WTC11 (cell line): ENCODE measurements at regions not wholly inside any gene's neighbourhood (a gene's known extent, or its start where the extent isn't known, plus 50 kb on each side); places are given as distances from the start of the nearest gene placed in this dataset.
A peak's percentile ranks its signal among the peaks of the same experiment; 100 is the strongest.

Source experiments
- ATAC-seq: fragments of 200-7000 bp; cut with Tn5 transposase; 2 replicates; pipeline ENCODE4 v1.10.0; 2021; ENCODE audit warnings: mild to moderate bottlenecking, moderate library complexity
- CTCF ChIA-PET: fragments of 300-600 bp; sonication (Branson Sonifier 250); formaldehyde crosslinking; loops from one replicate; lab custom pipeline; 2021; ENCODE audit warnings: antibody characterized with exemption; lab: Charles Lee
- POLR2A ChIA-PET: fragments of 350-600 bp; sonication (Branson Sonifier 250); formaldehyde crosslinking; loops from one replicate; lab custom pipeline; 2021; ENCODE audit warnings: antibody characterized with exemption; lab: Charles Lee
- DNase-seq: peaks from one replicate; pipeline ENCODE4 v3.0.0; 2021; ENCODE audit warnings: low spot score
- H3K27ac Mint-ChIP-seq: 2 replicates; pipeline ENCODE4 v1.8.0; 2021; ENCODE audit warnings: mixed read lengths
- H3K27me3 Mint-ChIP-seq: 2 replicates; pipeline ENCODE4 v1.8.0; 2021; ENCODE audit warnings: low read depth, mild to moderate bottlenecking, moderate library complexity, mixed read lengths
- H3K36me3 Mint-ChIP-seq: 2 replicates; pipeline ENCODE4 v1.8.0; 2021; ENCODE audit warnings: mixed read lengths
- H3K4me1 Mint-ChIP-seq: 2 replicates; pipeline ENCODE4 v1.8.0; 2022; ENCODE audit warnings: mixed read lengths
- H3K4me3 Mint-ChIP-seq: 2 replicates; pipeline ENCODE4 v1.8.0; 2021; ENCODE audit warnings: mild to moderate bottlenecking, moderate library complexity, mixed read lengths
- H3K9me3 Mint-ChIP-seq: 2 replicates; pipeline ENCODE4 v1.8.0; 2021; ENCODE audit warnings: mixed read lengths
- AR ChIP-seq: fragments of 250-450 bp; sonication (Bioruptor Pico); IDR thresholded peaks from 2 replicates; pipeline ENCODE4 v1.9.0; 2021; ENCODE audit warnings: mild to moderate bottlenecking
- CBFB ChIP-seq: sonication (generic); formaldehyde crosslinking; IDR thresholded peaks from 2 replicates; pipeline ENCODE4 v1.8.1; 2022; ENCODE audit warnings: mild to moderate bottlenecking, low read depth, missing genetic modification reagents
- ELF4 ChIP-seq: sonication (generic); formaldehyde crosslinking; IDR thresholded peaks from 2 replicates; pipeline ENCODE4 v1.8.1; 2022; ENCODE audit warnings: low read depth, mild to moderate bottlenecking, moderate library complexity, missing genetic modification reagents
- EMX1 ChIP-seq: fragments of 250-450 bp; sonication (Bioruptor Pico); IDR thresholded peaks from 2 replicates; pipeline ENCODE4 v1.8.0; 2021; ENCODE audit warnings: mild to moderate bottlenecking
- GTF2I ChIP-seq: fragments of 250-450 bp; sonication (Bioruptor Pico); conservative IDR thresholded peaks from 2 replicates; pipeline ENCODE4 v1.4.0; 2021; ENCODE audit warnings: mild to moderate bottlenecking
- JUN ChIP-seq: sonication (generic); formaldehyde crosslinking; IDR thresholded peaks from 2 replicates; pipeline ENCODE4 v1.8.0; 2023; ENCODE audit warnings: mild to moderate bottlenecking, missing genetic modification reagents
- PRRX2 ChIP-seq: fragments of 250-450 bp; sonication (Bioruptor Pico); IDR thresholded peaks from 2 replicates; pipeline ENCODE4 v1.8.0; 2021; ENCODE audit warnings: mild to moderate bottlenecking
- RELA ChIP-seq: sonication (generic); formaldehyde crosslinking; IDR thresholded peaks from 2 replicates; pipeline ENCODE4 v1.8.1; 2022; ENCODE audit warnings: missing genetic modification reagents, mild to moderate bottlenecking, borderline replicate concordance
- USF1 ChIP-seq: sonication (generic); formaldehyde crosslinking; IDR thresholded peaks from 2 replicates; pipeline ENCODE4 v1.8.0; 2022; ENCODE audit warnings: mild to moderate bottlenecking, missing genetic modification reagents
- ZNF263 ChIP-seq: sonication (generic); formaldehyde crosslinking; IDR thresholded peaks from 2 replicates; pipeline ENCODE4 v1.8.1; 2022; ENCODE audit warnings: low read depth, mild to moderate bottlenecking, moderate library complexity, missing genetic modification reagents
- TF ChIP-seq, protein P1 (sequence below): fragments of 250-450 bp; sonication (Bioruptor Pico); IDR thresholded peaks from 2 replicates; pipeline ENCODE4 v2.1.2; 2022; ENCODE audit warnings: mild to moderate bottlenecking, moderate library complexity
- TF ChIP-seq, protein P2 (sequence below): sonication (generic); formaldehyde crosslinking; IDR thresholded peaks from 2 replicates; pipeline ENCODE4 v1.8.0; 2022; ENCODE audit warnings: missing genetic modification reagents

GRCh38 chr3:23710555-23710954 is 95.2 kb upstream of the UBE2E1 start:
- Mint-ChIP-seq H3K4me3 (no peak overlapping the region), H3K4me1 (peaks cover 40% of the 10 kb centered on the region), H3K36me3 (peaks cover 2% of the 10 kb centered on the region; the same call in 1 of the 2 replicates), H3K9me3 (peaks cover 6% of the 10 kb centered on the region), H3K27ac (peak overlapping the region; percentile 14), H3K27me3 (no peaks in the 10 kb centered on the region)
- no peak for TF ChIP-seq AR
- no peak for TF ChIP-seq CBFB (CRISPR knock-in tag)
- TF ChIP-seq USF1 (CRISPR knock-in tag), result no peak
- TF ChIP-seq, protein P1, sequence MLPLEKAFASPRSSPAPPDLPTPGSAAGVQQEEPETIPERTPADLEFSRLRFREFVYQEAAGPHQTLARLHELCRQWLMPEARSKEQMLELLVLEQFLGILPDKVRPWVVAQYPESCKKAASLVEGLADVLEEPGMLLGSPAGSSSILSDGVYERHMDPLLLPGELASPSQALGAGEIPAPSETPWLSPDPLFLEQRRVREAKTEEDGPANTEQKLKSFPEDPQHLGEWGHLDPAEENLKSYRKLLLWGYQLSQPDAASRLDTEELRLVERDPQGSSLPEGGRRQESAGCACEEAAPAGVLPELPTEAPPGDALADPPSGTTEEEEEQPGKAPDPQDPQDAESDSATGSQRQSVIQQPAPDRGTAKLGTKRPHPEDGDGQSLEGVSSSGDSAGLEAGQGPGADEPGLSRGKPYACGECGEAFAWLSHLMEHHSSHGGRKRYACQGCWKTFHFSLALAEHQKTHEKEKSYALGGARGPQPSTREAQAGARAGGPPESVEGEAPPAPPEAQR, result no peak
- TF ChIP-seq RELA (CRISPR knock-in tag), result no peak
- no peak for TF ChIP-seq PRRX2 (CRISPR knock-in tag)
- TF ChIP-seq ELF4 (CRISPR knock-in tag), result no peak
- ChIA-PET POLR2A (interaction anchor here (0.9 kb wide), 1 partner anchor 103 kb away, joined by 3 read pairs; no protein-coding TSS in a partner anchor), CTCF (interaction anchor here (1.0 to 1.3 kb wide), 2 partner anchors 52 to 206 kb away, joined by 3 read pairs; partner anchors contain the start of genes NKIRAS1 and RPL15)
- ATAC-seq (peak; percentile 67), DNase-seq (peak; percentile 47)

DNA sequence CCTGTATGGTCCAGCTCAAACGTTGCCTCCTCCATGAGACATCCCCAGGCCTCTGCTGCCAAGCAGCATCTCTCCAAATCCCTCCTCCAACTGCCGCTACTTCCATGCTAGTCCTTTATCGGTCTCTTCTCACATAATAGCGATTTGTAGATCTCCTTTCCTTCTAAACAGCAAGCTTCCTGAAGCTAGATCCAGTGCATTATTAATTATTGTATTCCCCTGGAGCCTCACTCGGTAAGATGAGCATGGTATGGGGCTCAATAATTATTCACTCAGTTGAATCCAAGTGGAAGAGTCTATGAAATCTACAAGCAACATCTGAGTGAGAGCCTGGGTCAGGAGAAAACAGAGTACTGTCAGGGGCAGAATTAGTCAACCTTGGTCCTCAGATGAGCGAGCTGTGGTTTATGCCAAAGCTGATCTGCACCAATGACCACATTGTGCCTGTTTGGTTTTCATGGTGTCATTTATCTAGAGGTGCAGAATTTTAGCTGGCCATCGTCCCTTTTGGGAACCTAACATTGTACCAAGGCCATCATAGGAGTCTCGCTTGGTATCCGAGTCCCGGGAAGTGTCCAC is 93.8 kb upstream of the UBE2E1 start:
- Mint-ChIP-seq H3K36me3 (peaks cover 10% of the 10 kb centered on the region), H3K4me3 (no peak overlapping the region), H3K4me1 (peaks cover 40% of the 10 kb centered on the region), H3K27me3 (no peaks in the 10 kb centered on the region), H3K9me3 (peaks cover 18% of the 10 kb centered on the region), H3K27ac (no peak overlapping the region)
- TF ChIP-seq ZNF263 (no peak), GTF2I (CRISPR knock-in tag) (no peak), EMX1 (CRISPR knock-in tag) (no peak), JUN (CRISPR knock-in tag) (no peak)
- TF ChIP-seq, protein P2, sequence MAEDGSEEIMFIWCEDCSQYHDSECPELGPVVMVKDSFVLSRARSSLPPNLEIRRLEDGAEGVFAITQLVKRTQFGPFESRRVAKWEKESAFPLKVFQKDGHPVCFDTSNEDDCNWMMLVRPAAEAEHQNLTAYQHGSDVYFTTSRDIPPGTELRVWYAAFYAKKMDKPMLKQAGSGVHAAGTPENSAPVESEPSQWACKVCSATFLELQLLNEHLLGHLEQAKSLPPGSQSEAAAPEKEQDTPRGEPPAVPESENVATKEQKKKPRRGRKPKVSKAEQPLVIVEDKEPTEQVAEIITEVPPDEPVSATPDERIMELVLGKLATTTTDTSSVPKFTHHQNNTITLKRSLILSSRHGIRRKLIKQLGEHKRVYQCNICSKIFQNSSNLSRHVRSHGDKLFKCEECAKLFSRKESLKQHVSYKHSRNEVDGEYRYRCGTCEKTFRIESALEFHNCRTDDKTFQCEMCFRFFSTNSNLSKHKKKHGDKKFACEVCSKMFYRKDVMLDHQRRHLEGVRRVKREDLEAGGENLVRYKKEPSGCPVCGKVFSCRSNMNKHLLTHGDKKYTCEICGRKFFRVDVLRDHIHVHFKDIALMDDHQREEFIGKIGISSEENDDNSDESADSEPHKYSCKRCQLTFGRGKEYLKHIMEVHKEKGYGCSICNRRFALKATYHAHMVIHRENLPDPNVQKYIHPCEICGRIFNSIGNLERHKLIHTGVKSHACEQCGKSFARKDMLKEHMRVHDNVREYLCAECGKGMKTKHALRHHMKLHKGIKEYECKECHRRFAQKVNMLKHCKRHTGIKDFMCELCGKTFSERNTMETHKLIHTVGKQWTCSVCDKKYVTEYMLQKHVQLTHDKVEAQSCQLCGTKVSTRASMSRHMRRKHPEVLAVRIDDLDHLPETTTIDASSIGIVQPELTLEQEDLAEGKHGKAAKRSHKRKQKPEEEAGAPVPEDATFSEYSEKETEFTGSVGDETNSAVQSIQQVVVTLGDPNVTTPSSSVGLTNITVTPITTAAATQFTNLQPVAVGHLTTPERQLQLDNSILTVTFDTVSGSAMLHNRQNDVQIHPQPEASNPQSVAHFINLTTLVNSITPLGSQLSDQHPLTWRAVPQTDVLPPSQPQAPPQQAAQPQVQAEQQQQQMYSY, result no peak
- ATAC-seq (no peak), DNase-seq (no peak)
- ChIA-PET POLR2A (no interaction called here), CTCF (interaction anchor here (2.0 kb wide), 1 partner anchor 49 kb away, joined by 14 read pairs; no protein-coding TSS in a partner anchor)
